HG02610 (cell line): ENCODE measurements at regions not wholly inside any gene's neighbourhood (a gene's known extent, or its start where the extent isn't known, plus 50 kb on each side); places are given as distances from the start of the nearest gene placed in this dataset.

Experiments
- ATAC-seq: cut with Tn5 transposase; IDR thresholded peaks from one replicate; pipeline ENCODE4 v1.9.1; 2021; ENCODE audit warnings: mild to moderate bottlenecking, moderate library complexity; ENCODE audit not compliant: unreplicated experiment

DNA sequence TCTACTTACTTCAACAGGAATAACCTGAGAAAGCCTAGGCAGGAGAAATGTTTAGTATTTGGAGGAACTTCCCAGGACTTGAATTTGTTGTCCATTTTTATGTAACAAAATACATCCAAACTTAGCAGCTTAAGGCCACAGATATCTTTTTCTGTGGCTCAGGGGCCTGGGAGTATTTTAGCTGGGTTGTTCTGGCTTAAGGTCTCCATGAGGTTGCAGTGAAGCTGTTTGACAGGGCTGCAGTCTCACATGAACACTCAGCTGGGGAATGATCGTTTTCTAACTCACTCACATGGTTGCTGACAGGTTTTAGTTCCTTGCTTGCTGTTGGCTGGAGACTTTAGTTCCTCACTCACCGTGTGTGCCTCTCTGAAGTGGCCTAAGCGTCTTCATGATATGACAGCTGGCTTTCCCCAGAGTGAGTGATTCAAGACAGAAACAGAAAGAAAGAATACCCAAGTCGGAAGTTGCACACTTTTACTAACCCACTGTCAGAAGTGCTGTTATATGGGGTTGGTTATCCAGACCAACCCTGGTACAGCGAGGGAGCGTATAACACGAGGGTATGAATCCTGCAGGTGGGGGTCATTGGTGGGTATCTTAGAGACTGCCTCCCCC, 229.7 kb upstream of the TBL1XR1 start:
- peak; percentile 99 for ATAC-seq

DNA sequence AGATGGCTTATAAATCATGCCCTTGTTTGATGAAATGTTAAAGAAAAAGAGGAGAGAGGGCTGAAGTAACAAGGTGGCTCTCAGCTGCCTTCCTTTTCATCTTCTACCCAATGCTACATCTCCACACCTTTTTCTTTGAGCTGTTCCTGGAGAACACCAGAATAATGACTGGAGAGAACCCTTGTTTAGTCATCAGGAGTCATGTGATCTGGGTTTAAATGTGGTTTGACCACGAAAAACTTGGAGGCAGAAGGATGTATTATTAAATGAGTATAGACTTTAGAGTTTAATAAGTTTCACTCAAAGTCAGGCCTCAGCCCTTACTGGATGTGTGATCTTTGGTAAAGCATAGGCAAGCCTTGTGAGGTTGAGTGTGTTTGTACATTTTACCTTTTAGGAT, 230.3 kb upstream of the TBL1XR1 start:
- peak; percentile 10 for ATAC-seq

DNA sequence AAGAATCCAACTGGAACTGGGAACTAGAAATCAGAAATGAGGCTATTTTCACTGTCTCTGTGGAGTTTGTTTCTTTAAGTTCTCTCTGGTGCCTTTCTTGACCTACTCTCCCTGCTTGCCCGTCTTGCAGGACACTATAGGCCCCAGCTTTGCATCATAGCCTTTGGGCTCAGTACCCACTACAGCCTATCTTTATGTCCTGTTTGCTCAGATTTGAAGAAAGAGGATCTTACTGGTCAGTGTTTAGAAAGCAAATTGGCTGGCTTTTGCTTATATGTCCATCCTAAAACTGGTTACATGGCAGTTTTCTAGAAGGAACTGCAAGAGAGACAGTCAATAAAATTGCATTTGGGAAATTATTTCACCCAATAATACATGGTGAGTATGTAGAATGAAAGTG, 231.8 kb upstream of the TBL1XR1 start:
- ATAC-seq = no peak

DNA sequence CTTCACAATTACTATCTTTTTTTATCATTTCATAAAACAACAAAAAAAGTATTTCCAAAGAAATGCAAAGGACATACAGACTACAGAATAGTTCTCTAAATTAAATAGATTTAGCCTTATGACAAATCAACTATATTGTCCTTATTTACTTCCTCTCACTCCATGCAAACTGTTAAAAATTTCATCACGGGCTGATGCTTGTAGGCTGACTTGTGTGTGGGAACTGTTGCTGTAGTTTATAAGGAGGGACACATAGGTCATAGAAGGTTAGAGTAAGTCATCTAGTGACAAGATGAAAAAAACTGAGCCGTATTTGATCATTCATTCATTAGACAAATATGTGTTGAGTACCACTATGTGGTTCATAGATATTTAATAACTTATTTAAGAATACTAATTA, 232.5 kb upstream of the TBL1XR1 start:
- ATAC-seq = no peak

DNA sequence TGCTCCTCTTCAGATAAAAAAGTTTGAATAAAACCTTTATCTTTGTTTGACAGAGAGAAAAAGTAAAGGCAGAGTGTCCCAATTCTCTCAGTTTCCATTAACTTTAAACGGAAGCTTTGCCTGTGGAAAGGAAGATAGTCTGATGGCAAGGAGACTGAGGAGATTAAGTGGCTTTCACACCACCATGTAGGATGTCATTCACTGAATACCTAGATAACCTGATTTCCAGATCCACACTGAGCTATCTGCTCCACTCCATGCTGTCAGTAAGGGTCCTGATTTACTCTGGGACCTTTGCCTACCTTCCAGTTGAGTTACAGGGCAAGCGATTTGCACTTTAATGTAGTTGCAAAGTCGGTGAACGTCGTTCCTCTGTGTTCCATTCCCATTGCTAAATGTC, 233.4 kb upstream of the TBL1XR1 start:
- no peak for ATAC-seq

DNA sequence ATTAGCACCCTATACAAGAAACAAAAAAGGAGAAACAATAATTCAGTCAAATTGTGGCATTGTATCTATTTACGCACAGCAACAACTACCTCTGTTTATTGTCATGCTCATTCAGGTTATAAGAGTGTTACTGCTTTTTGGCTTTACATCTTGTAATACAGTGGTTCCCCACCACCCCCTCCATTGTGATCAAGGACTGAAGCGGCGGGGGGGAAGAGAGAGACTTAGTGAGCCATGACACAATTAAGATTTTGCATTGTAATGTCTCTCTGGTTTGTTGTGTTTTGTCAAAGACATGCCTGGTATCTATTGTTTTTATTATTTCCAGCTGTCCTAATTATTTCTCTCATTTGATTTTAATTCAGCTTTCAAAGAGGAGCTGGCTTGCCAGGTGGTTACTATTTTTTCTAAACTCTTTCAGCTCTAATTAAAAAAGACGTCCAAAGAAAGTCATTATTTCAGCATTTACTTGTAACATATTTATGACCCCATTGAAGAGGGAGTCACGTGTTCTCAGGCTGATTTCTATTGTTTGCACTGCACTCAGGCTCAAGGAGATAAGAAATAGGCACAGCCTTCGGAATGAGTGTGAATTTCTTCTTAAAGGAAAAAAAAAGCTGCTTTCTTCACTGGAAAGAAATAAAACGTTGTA, 234.4 kb upstream of the TBL1XR1 start:
- ATAC-seq = no peak

DNA sequence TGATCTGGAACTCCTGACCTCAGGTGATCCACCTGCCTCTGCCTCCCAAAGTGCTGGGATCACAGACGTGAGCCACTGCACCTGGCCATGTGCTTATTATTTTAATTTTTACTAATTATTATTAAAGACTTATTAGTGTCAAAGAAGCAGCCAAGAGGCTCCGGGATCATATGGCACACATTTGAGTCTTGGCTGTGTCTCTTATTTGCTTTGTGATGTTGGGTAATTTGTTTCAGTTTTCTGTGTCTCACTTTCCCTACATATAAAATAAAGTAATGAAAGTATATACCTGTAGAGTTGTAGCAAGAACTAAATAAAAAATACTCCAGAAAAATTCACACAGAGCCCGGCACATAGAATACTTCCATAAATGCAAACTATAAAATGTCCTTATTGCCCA, 238.0 kb upstream of the TBL1XR1 start:
- ATAC-seq = no peak

DNA sequence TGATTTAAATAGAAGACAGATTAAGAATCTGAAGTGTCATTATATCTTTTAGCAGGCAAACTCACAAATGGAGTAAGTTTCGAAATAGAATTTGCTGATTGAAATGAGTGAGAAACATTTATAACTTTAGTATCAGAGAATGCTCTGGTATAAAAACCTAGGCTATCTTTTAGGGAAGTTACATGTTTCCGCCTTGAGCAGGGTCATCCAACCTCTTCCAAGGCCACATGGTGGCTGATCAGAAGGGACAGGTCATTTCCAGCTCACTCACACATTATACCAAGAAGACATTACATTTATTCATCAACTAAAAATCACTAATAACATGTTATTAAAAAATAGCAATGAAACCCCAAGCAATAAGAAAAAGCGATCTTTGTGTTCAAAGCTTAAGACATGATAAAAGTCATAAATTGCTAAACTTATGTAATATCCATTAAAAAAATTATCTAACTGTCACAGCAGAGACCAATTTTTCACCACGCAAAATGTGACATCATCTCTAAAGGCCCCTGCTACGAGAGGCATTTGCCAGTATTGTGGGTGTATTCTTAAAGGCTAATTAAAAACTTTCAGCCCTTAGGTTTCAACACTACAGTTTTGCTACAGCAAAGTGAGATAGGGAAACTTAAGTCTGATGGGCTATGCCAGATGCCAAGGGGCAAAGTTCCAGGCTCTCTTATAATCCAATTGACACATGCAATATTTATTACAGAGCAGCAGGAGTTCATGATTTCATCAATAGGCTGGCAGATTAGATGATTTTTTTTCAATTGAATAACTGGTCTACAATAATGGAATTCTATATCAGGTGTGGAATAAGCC, 240.4 kb upstream of the TBL1XR1 start:
- ATAC-seq = no peak

DNA sequence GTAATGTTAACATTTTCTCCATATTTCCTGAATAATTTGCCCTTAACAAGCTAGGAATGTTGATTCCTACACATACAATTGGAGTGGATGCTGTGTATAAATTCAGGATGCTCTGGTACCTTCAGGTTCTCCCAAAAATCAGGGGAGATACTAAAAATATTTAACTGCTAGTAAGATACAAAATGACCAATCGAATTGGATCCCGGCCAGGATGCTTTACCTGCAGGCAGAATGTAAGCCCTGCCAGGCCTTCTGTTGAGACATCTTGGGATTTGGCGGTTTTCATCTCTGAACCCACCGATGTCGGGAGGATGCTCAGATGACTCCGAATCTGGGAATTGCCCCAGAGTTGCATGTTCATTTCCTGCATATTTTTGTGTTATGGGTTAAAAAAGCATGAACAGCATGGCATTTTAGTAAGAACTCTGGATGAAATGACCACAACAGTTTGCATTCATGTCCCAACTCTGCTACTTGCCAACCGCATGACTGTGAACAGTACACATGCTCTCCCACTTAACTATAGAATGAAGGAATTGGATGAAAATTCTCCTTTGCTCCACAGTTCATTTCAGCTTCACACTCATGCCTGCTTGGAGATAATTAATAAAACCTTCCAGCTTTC, 241.4 kb upstream of the TBL1XR1 start:
- no peak for ATAC-seq

DNA sequence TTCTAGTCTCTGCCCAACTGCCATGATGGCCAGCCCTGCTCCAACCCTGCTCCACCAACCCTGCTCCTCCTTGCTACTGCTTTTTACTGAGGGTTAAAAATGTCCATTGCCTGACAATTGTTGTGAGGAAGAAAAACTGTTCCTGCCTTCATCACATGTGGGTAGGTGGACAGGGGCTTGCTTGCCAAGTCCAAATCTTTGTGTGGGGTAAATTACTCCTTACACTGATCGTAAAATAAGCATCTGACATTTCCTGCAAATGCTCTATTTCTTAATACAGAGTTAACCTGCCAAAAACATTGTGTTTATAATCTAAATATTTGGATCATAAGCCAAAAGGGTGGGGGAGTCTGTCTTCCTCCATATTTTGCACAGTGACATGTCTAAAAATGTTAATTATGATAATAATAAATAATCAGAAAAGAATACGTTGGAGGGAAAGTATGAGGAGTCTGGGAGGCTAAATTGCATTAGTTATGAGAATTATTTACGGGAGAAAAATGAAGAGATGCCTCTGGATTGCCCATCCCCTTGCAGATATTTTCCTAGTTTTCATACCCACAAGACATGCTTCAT, 242.5 kb upstream of the TBL1XR1 start:
- no peak for ATAC-seq

DNA sequence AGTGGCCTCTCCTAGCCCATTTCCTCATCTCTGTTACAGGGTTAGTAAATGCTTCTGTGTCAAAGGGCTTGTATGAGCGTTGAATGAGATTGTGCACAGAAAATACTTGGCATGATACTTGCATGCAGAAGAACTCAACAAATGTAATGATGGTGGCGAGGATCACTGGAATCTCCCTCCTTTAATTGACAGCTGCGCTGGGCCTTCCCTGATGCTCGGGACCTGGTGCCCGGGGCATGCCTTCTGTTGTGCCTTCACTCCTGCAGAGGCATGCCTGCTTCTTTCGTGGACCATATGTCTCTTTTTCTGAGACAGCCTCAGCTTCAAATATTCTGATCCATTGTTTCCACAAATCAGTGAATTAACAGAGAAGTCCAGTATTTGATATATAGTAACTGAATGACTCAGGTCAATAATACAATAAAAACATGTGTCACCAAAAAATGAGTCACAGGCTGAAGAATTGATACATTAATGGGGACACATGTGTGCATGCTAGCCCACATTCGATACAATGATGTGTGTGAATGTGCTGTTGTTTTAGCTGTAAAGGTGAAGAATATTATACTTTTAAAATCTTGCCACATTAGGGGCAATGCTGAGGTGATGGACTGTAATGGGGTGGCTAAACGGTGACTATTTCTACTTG, 243.3 kb upstream of the TBL1XR1 start:
- ATAC-seq = no peak

DNA sequence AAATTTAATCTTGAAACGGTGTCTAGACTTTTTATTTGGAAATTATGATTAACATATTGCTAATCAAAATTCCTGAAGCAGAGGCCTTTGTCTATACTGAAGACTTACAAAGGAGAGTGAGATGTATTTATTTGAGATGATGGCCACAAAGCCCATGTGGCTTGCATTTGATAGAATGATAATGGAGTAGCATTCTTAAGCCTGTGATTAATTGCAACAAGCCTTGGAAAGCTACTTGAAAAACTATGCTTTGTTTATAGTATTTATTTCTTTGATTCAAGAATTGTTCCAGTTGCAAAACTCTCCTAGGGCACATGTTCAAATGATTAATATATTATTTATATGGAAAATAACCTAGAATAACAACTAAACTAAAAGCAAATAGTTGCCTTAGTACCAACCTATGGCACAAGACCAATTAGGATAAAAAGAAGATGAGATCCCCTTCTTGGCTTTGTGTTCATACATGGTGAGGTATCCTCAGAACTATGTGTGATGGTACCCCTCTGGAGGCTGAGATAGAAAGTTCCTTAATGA, 244.1 kb upstream of the TBL1XR1 start:
- ATAC-seq = no peak

DNA sequence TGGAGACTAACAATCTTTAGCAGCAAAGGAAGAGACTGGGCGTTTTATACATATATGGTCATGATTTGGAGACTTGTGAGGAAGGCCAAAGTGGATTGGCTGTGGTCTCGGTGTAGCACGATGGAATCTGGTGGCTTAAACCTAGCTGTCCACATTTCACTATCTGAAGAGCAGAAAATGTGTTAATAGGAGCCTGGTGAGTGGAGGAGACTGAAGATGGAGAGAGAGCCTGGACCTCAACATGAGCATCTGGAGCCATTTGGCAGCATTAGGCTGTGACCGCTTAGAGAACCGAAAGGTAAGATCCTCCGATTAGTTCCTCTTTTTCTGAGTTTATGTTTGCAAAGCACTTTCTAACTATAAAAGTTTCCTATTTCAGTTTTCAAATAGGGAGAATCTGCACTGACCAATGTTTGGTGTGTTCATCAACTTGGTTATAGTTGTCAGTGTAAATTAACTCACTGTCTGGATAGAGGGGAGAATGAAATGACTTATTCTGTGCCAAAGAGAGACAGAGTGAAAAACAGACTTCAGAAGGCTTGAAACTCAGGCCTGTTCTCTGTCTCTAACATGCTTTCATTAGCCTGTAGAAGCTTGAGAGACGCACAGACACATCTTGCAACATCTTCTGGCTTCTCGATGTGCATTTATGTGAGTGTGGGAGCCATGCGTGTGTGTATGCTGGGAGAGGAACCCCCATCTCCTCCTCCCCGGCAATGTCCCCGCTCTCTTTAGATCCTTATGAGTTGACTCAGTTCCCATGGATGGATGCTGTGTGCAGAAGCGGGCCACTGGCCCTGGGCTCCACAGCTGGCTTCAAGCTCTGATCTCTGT, 244.7 kb upstream of the TBL1XR1 start:
- peak; percentile 99 for ATAC-seq

DNA sequence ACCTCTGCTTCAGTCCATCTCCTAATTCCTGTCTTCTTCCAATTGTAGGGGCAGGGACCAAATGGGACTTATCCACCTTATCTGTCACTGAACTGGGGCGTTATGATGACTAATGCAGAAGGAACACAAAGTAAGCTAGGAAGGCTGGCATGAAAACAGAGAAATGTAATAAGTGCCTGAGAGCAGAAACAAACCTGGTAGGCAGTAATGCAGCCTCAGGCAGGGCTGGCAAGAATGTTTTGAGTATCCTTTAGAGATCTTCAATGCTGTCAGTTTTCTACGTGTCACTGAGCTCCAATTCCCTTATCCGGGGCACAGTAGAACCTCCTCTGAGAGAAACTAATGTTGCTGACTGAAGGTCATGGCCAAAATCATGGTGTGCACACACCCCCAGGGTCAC, 246.2 kb upstream of the TBL1XR1 start:
- no peak for ATAC-seq

DNA sequence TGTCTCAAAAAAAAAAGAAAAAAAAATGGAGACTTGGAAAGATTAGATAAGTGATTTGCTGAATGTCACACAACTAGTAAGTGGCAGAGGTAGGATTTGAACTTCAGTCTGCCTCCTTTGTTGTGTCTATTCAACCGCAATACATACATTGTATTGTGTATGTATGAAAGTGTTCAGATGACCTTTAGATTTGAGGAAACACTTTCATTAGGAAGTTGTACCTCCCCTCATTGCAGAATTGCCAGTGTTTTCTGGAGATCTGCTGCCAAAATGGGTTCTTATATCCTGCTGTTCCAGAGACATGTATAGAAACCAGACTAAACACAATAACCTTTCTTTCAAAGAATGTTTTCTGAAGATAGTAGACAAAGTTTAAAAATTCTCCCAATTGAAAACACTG, 247.4 kb upstream of the TBL1XR1 start:
- no peak for ATAC-seq

DNA sequence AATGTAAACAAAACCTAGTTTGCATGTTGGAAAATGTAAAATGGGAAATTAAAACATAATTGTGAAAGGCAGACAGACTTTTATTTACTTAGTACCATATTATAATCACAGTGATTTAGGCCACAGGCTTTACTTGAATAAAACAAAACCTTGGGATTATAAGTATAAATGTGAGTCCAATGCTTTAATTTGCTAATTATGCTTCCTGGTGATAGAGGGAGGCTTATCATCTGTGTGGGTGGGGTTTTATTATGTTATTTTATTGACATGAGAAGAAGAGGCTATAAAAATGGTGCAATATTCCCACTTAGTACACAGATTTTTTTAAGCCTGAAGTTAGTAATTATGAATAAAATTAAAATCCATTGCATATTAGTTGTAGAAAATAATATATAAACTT, 248.3 kb upstream of the TBL1XR1 start:
- ATAC-seq = no peak

DNA sequence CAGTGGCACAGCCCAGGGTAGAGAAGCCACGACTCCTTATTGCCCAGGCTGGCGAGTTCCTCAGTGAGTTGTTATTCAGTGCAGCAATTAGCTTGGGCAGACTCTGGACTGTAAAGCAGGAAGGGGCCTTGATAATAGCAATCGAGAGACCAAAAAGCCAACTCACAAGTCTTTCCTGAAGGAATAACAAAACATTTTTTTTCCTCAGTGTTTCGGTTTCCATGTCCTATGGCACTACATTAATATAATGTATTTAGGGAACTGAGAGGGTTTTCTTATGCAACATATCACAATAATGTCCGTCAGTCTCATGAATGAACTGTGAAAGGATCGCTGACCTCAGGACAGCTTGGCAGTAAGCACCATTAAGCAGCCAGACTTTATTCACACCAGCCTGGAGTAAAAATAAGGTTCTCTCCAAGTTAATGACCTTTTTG, 248.9 kb upstream of the TBL1XR1 start:
- no peak for ATAC-seq

DNA sequence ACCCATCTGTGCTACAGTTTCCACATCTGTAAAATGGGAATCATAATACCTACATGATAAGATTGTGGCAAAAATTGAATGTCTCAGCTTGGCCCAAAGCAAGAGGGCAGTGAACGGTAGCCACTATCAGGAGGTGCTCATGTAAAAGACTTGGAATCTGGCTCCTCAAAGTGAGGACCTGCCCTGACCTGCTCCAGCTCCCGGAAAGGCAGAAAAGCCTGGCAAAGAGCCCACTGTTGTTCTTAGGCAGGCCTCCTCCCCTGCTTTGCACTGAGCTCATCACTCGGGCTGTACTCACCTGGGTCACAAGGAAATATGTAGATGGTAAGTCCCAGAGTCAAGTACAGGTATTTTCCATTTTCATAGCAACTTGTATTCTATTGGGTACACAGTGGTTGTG, 250.7 kb upstream of the TBL1XR1 start:
- no peak for ATAC-seq

DNA sequence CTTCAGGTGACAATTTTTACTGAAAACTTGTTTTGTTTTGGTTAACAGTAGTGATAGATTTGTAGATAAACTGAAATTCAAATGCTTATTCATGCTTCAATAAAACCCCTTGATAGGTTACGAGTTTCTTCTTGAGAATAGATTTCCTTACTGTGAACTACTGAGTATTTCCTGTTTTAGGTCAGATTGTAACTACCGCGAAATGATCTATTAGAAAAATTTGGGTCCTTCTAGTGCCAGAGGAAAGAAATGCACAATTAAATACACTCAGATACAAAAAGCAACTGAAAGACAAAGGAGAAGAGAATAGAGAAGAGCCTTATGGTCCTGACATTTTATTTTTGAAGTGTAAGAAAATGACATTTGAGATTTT, 251.7 kb upstream of the TBL1XR1 start:
- peak; percentile 6 for ATAC-seq
